ENCODE measurements at regions not wholly inside any gene's neighbourhood (a gene's known extent, or its start where the extent isn't known, plus 50 kb on each side); places are given as distances from the start of the nearest gene placed in this dataset.

GRCh38 chr6:156420172-156420993, 356.8 kb upstream of the ARID1B start:
- no peak for ATAC-seq
- H3K9me3 ChIP-seq: no peaks in the 10 kb centered on the region
- no peaks in the 10 kb centered on the region for H3K36me3 ChIP-seq (ENCODE audit: low read depth)
- no peaks in the 10 kb centered on the region for H3K4me1 ChIP-seq (ENCODE audit: low read depth)
- H3K4me3 ChIP-seq: no peak overlapping the region
- no peak for DNase-seq
- TF ChIP-seq, protein P1, sequence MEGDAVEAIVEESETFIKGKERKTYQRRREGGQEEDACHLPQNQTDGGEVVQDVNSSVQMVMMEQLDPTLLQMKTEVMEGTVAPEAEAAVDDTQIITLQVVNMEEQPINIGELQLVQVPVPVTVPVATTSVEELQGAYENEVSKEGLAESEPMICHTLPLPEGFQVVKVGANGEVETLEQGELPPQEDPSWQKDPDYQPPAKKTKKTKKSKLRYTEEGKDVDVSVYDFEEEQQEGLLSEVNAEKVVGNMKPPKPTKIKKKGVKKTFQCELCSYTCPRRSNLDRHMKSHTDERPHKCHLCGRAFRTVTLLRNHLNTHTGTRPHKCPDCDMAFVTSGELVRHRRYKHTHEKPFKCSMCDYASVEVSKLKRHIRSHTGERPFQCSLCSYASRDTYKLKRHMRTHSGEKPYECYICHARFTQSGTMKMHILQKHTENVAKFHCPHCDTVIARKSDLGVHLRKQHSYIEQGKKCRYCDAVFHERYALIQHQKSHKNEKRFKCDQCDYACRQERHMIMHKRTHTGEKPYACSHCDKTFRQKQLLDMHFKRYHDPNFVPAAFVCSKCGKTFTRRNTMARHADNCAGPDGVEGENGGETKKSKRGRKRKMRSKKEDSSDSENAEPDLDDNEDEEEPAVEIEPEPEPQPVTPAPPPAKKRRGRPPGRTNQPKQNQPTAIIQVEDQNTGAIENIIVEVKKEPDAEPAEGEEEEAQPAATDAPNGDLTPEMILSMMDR (IDR thresholded peaks at IDR 0.05): no peak
- intact Hi-C loops (cut with DNase I, micrococcal nuclease): no loop called here

DNA sequence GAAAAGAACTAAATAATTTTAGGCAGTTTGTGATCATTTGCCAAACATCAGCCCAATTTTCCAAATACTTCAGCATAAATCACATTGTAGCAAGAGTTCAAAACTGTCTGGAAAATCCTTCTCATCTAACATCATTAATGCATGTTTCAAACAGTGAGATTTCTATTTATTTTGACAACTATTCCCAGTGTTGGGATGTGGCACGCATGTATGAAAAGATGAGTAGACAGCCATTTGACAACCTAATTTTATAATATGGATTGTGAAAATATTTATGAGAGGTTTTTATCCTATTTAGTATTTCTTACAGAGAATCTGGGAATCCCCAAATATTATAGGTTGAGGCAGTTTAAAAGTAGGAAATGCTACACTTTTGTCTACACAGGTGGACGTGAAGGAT, 357.6 kb upstream of the ARID1B start:
- TF ChIP-seq, protein P1 (IDR thresholded peaks at IDR 0.05): no peak
- Histone ChIP-seq H3K36me3 (ENCODE audit: low read depth) (no peaks in the 10 kb centered on the region), H3K4me1 (ENCODE audit: low read depth) (no peaks in the 10 kb centered on the region), H3K4me3 (no peak overlapping the region), H3K9me3 (no peaks in the 10 kb centered on the region)
- ATAC-seq (no peak), DNase-seq (no peak)
- intact Hi-C loops (cut with DNase I, micrococcal nuclease): no loop called here

- intact Hi-C loops (cut with DNase I, micrococcal nuclease): no loop called here
- Histone ChIP-seq H3K36me3 (ENCODE audit: low read depth) (no peaks in the 10 kb centered on the region), H3K4me1 (ENCODE audit: low read depth) (no peaks in the 10 kb centered on the region), H3K9me3 (no peaks in the 10 kb centered on the region), H3K4me3 (no peak overlapping the region)
- DNase-seq (no peak), ATAC-seq (peak; percentile 61)
- TF ChIP-seq, protein P1 (IDR thresholded peaks at IDR 0.05): no peak
Measured at GRCh38 chr6:156418253-156418652, 358.9 kb upstream of the ARID1B start.

- TF ChIP-seq, protein P1 (IDR thresholded peaks at IDR 0.05): no peak
- Histone ChIP-seq H3K4me1 (ENCODE audit: low read depth) (no peaks in the 10 kb centered on the region), H3K9me3 (no peaks in the 10 kb centered on the region), H3K36me3 (ENCODE audit: low read depth) (no peaks in the 10 kb centered on the region), H3K4me3 (no peak overlapping the region)
- DNase-seq (no peak), ATAC-seq (no peak)
- intact Hi-C loops (cut with DNase I, micrococcal nuclease): no loop called here
Measured at GRCh38 chr6:156416391-156416790, 360.8 kb upstream of the ARID1B start.

- ATAC-seq: no peak
- DNase-seq: no peak
- Histone ChIP-seq H3K9me3 (no peaks in the 10 kb centered on the region), H3K36me3 (ENCODE audit: low read depth) (no peaks in the 10 kb centered on the region), H3K4me1 (ENCODE audit: low read depth) (no peaks in the 10 kb centered on the region), H3K4me3 (no peak overlapping the region)
- intact Hi-C loops (cut with DNase I, micrococcal nuclease): no loop called here
- TF ChIP-seq, protein P1 (IDR thresholded peaks at IDR 0.05): no peak
Measured at GRCh38 chr6:156413154-156413553, 364.0 kb upstream of the ARID1B start.

Measured in mucosa of descending colon (tissue), 3 donors.